ENCODE measurements at regions not wholly inside any gene's neighbourhood (a gene's known extent, or its start where the extent isn't known, plus 50 kb on each side); places are given as distances from the start of the nearest gene placed in this dataset.

DNA sequence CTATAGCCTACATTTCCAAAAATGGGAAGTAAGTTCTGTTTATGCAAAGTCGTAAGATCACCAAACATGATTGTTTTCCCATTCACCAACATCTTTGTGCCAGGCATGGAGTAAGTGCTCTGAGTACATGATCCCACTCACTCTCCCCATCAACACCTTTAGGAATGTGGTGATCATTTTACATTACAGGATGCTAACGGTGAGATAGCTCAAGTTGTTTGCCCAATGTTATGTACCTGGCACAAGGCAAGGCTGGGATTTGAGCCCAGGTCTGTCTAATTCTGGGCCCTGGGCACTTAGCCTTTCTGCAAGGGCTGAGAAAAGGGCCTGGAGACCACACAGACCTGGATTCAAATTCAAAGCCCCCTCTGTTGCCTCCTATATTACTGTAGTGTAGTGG, 581.7 kb upstream of the CFAP20DC start:
- Histone ChIP-seq H3K36me3 (ENCODE audit: control insufficient read depth in 3 of 3, insufficient read depth in 2 of 3, low read depth in 1 of 3, low read length in 3 of 3) (no peaks in the 10 kb centered on the region), H3K4me3 (ENCODE audit: low read depth in 1 of 3, low read length in 3 of 3) (no peak overlapping the region), H3K9me3 (ENCODE audit: control insufficient read depth in 2 of 2, insufficient read depth in 1 of 2, low read depth in 1 of 2, low read length in 1 of 2) (no peaks in the 10 kb centered on the region), H3K27me3 (ENCODE audit: control insufficient read depth in 3 of 3, insufficient read depth in 3 of 3, low read length in 3 of 3) (no peaks in the 10 kb centered on the region), H3K4me1 (ENCODE audit: control insufficient read depth in 3 of 3, insufficient read depth in 2 of 3, low read depth in 1 of 3, low read length in 2 of 3) (no peaks in the 10 kb centered on the region), H3K27ac (ENCODE audit: low read depth in 1 of 3, low read length in 2 of 3) (no peak overlapping the region)
- no peak for DNase-seq
- FAIRE-seq, result no peak
- 83 to 90% (median 89%) methylated on average over 2 of the region's 2 CpGs for WGBS, 3 donors

DNA sequence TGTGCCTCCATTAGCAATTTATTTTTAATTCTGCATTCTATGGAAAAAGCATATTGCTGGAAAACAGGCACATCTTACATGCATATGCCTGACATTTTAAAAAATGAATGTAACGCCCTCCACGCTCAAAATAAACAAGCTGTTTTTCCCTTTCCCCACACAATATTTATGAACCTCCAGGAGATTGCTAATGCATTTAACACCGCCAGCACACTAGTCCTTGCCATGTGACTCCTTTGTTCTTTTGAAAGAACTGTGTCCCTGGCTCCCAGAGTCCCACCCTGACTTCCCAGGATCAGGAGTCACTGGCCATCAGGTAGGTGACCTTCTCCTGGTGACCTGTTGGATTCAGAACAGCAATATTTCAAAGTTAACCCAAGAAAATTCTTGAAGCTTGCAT, 571.2 kb upstream of the CFAP20DC start:
- no peak for FAIRE-seq
- 69 to 78% (median 74%) methylated on average over 3 of the region's 3 CpGs for WGBS, 3 donors

DNA sequence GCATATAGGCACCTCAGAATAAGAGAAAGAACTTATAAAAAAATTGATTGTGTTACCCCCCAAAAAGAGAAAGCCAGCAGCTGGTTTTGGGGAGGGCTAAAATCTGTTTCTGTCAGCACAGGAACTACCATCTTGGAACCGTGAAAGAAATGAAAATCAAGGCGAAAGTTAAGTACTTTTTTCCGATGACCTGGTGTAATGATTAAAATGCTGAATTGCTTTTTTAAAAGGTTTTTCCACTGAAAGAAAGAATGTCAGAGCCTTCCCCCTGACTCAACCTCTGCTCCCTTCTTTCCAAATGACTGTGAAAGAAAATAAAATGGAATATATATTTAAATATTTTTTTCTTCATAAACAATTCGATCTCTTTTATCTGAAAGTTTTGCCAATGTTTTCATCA, 570.5 kb upstream of the CFAP20DC start:
- Histone ChIP-seq H3K4me1 (ENCODE audit: control insufficient read depth in 3 of 3, insufficient read depth in 2 of 3, low read depth in 1 of 3, low read length in 2 of 3) (no peaks in the 10 kb centered on the region), H3K27me3 (ENCODE audit: control insufficient read depth in 3 of 3, insufficient read depth in 3 of 3, low read length in 3 of 3) (no peaks in the 10 kb centered on the region), H3K27ac (ENCODE audit: low read depth in 1 of 3, low read length in 2 of 3) (no peak overlapping the region), H3K36me3 (ENCODE audit: control insufficient read depth in 3 of 3, insufficient read depth in 2 of 3, low read depth in 1 of 3, low read length in 3 of 3) (no peaks in the 10 kb centered on the region), H3K4me3 (ENCODE audit: low read depth in 1 of 3, low read length in 3 of 3) (no peak overlapping the region), H3K9me3 (ENCODE audit: control insufficient read depth in 2 of 2, insufficient read depth in 1 of 2, low read depth in 1 of 2, low read length in 1 of 2) (no peaks in the 10 kb centered on the region)
- 71 to 82% (median 81%) methylated on average over 4 of the region's 4 CpGs for WGBS, 3 donors
- FAIRE-seq (no peak), DNase-seq (no peak)

More for the DNA sequence above, 571.2 kb upstream of the CFAP20DC start:
- Histone ChIP-seq H3K27me3 (ENCODE audit: control insufficient read depth in 3 of 3, insufficient read depth in 3 of 3, low read length in 3 of 3) (no peaks in the 10 kb centered on the region), H3K9me3 (ENCODE audit: control insufficient read depth in 2 of 2, insufficient read depth in 1 of 2, low read depth in 1 of 2, low read length in 1 of 2) (no peaks in the 10 kb centered on the region), H3K36me3 (ENCODE audit: control insufficient read depth in 3 of 3, insufficient read depth in 2 of 3, low read depth in 1 of 3, low read length in 3 of 3) (no peaks in the 10 kb centered on the region), H3K27ac (ENCODE audit: low read depth in 1 of 3, low read length in 2 of 3) (no peak overlapping the region), H3K4me1 (ENCODE audit: control insufficient read depth in 3 of 3, insufficient read depth in 2 of 3, low read depth in 1 of 3, low read length in 2 of 3) (no peaks in the 10 kb centered on the region), H3K4me3 (ENCODE audit: low read depth in 1 of 3, low read length in 3 of 3) (no peak overlapping the region)
- DNase-seq, result no peak

DNA sequence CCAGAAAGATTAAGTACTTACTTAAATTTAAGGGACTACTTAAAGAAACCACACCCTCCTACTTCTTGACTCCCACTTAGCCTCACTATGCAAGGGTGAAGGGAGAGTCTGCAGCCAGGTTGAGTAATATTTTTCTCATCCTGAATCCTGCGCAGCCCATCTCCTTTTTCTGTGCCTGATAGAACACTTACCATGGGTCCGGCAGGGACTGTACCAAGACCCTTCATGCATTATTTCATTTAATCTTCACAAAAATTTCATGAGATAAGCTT, 562.6 kb upstream of the CFAP20DC start:
- H3K27ac ChIP-seq (ENCODE audit: low read depth in 1 of 3, low read length in 2 of 3), result no peak overlapping the region
- DNase-seq (no peak), FAIRE-seq (no peak)
- H3K4me1 ChIP-seq (ENCODE audit: control insufficient read depth in 3 of 3, insufficient read depth in 2 of 3, low read depth in 1 of 3, low read length in 2 of 3), result no peaks in the 10 kb centered on the region
- no peaks in the 10 kb centered on the region for H3K36me3 ChIP-seq (ENCODE audit: control insufficient read depth in 3 of 3, insufficient read depth in 2 of 3, low read depth in 1 of 3, low read length in 3 of 3)
- H3K4me3 ChIP-seq (ENCODE audit: low read depth in 1 of 3, low read length in 3 of 3), result no peak overlapping the region
- H3K27me3 ChIP-seq (ENCODE audit: control insufficient read depth in 3 of 3, insufficient read depth in 3 of 3, low read length in 3 of 3), result no peaks in the 10 kb centered on the region
- 91 to 98% (median 94%) methylated on average over 2 of the region's 2 CpGs for WGBS, 3 donors
- H3K9me3 ChIP-seq (ENCODE audit: control insufficient read depth in 2 of 2, insufficient read depth in 1 of 2, low read depth in 1 of 2, low read length in 1 of 2), result peaks cover 1 to 8% of the 10 kb centered on the region in 2 donors

DNA sequence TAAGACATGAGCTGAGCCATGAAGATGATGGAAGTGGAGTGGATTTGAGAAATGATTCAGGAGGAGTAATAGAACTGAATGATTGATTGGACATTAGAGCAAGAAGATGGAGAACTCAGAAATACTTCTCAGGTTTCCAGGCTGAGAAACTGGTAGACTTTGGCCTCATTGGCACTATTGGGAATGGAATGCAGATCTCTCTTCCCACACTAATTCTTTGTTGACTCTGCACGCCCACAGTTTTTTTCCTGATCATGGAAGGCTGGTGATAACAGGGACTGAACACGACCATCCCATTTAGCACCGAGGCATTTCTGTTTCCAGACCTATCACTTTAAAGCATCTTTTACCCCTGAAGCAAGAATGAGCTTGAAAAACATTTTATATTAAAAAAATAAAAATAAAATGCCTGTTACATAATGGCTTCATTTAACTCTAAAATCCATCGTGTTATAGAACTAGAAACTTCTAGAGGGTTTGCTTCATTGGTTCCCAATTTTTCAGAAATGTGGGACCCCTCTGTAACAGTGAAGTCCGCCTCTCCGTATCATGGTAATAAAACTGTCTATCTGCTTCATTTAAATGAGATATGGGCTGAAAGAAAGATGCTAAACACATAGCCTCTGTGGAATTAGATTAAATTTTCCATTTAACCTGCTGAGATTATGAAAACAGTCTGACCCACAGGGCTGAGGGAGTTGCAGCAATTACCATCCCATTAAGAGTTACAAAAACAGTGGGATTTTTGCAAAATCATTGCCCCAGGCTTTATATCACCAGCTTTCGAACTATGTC, 562.0 kb upstream of the CFAP20DC start:
- H3K4me3 ChIP-seq (ENCODE audit: low read depth in 1 of 3, low read length in 3 of 3), result no peak overlapping the region
- no peaks in the 10 kb centered on the region for H3K4me1 ChIP-seq (ENCODE audit: control insufficient read depth in 3 of 3, insufficient read depth in 2 of 3, low read depth in 1 of 3, low read length in 2 of 3)
- no peaks in the 10 kb centered on the region for H3K36me3 ChIP-seq (ENCODE audit: control insufficient read depth in 3 of 3, insufficient read depth in 2 of 3, low read depth in 1 of 3, low read length in 3 of 3)
- peak in 1 of 2 donors; percentile 5 for DNase-seq
- peaks cover 1 to 8% of the 10 kb centered on the region in 2 donors for H3K9me3 ChIP-seq (ENCODE audit: control insufficient read depth in 2 of 2, insufficient read depth in 1 of 2, low read depth in 1 of 2, low read length in 1 of 2)
- FAIRE-seq, result no peak
- no peaks in the 10 kb centered on the region for H3K27me3 ChIP-seq (ENCODE audit: control insufficient read depth in 3 of 3, insufficient read depth in 3 of 3, low read length in 3 of 3)
- no peak overlapping the region for H3K27ac ChIP-seq (ENCODE audit: low read depth in 1 of 3, low read length in 2 of 3)
- WGBS, 3 donors, result 55 to 76% (median 61%) methylated on average over 7 of the region's 7 CpGs

DNA sequence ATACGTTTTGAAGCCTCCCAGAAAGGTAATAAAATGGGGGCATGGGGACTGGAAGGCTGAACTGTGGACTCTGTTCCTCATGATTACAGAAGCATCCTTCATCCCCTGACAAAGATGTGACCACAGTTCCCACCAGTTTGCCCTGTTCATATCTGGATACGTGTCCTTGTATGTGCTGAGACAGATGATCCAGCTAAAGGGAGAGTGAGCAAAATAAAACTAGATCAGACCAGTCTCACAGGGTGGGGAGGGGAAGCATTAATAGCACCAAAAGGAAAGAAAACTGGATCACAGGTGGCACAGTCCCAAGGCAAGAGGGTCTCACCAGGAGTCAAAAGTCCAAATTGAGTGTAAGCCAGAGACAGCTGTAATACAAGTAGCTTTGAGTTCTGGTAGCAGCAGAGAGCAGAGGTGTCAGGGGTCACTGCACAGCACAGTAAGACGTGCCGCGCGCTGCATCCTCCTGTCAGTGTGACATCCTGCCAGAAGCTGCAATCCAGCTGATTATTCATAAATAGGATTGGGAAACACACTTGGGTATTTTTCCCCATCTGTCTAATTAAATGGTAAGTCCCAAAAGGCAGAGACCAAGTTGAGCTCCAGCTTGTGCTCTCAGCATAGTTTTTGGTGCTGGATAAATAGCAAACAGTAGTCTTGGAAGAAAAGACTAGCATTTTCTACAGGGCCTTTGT, 560.0 kb upstream of the CFAP20DC start:
- 61 to 81% (median 70%) methylated on average over 6 of the region's 6 CpGs for WGBS, 3 donors
- Histone ChIP-seq H3K9me3 (ENCODE audit: control insufficient read depth in 2 of 2, insufficient read depth in 1 of 2, low read depth in 1 of 2, low read length in 1 of 2) (peaks cover 1 to 8% of the 10 kb centered on the region in 2 donors), H3K27me3 (ENCODE audit: control insufficient read depth in 3 of 3, insufficient read depth in 3 of 3, low read length in 3 of 3) (no peaks in the 10 kb centered on the region), H3K4me3 (ENCODE audit: low read depth in 1 of 3, low read length in 3 of 3) (no peak overlapping the region), H3K4me1 (ENCODE audit: control insufficient read depth in 3 of 3, insufficient read depth in 2 of 3, low read depth in 1 of 3, low read length in 2 of 3) (no peaks in the 10 kb centered on the region), H3K36me3 (ENCODE audit: control insufficient read depth in 3 of 3, insufficient read depth in 2 of 3, low read depth in 1 of 3, low read length in 3 of 3) (no peaks in the 10 kb centered on the region), H3K27ac (ENCODE audit: low read depth in 1 of 3, low read length in 2 of 3) (peak overlapping the region in 1 of 3 donors; percentile 14)
- FAIRE-seq (no peak), DNase-seq (peak in 1 of 2 donors; percentile 10)

DNA sequence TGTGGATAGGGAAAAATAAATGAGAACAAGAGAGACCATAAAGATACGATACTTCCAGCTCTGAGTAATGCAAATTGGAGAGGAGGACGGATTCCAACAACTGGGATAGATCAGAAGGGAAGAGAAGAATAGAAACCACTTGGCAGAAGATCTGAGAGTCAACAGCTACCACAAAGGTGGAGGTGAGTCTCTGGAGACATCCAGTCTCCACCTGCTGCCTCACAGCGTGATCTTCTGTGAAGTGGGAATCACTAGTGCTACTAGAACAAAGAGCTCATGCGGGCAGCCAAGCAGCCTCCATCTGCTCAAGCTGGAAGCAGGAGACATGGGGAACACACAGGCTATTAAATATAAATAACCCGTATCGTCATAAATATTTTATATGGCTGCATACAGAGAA, 558.5 kb upstream of the CFAP20DC start:
- H3K4me1 ChIP-seq (ENCODE audit: control insufficient read depth in 3 of 3, insufficient read depth in 2 of 3, low read depth in 1 of 3, low read length in 2 of 3), result no peaks in the 10 kb centered on the region
- no peak for DNase-seq
- FAIRE-seq, result no peak
- H3K27ac ChIP-seq (ENCODE audit: low read depth in 1 of 3, low read length in 2 of 3), result no peak overlapping the region
- H3K4me3 ChIP-seq (ENCODE audit: low read depth in 1 of 3, low read length in 3 of 3), result no peak overlapping the region
- WGBS, 3 donors, result 79 to 92% (median 89%) methylated on average over 6 of the region's 6 CpGs
- H3K27me3 ChIP-seq (ENCODE audit: control insufficient read depth in 3 of 3, insufficient read depth in 3 of 3, low read length in 3 of 3), result no peaks in the 10 kb centered on the region
- peaks cover 1 to 2% of the 10 kb centered on the region in 2 donors for H3K9me3 ChIP-seq (ENCODE audit: control insufficient read depth in 2 of 2, insufficient read depth in 1 of 2, low read depth in 1 of 2, low read length in 1 of 2)
- H3K36me3 ChIP-seq (ENCODE audit: control insufficient read depth in 3 of 3, insufficient read depth in 2 of 3, low read depth in 1 of 3, low read length in 3 of 3), result no peaks in the 10 kb centered on the region

DNA sequence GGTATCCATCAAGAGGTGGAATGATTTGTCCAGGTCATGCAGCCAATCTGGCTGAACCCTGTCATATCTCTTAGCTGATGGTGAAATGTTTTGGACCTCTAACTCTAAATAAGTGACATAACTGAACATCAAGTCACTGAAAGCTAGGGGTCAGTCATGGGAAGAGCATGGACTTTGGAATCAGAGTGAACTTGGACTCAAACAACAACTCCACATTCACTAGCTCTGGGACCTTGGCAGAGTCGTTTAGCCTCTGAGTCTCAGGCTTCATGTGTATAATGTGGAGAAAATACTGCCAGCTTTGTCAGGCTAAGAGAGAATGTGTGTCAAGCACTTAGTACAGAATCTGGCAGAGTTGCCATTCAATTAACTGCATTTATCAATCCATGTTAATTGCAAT, 557.8 kb upstream of the CFAP20DC start:
- WGBS, 3 donors, result 13 to 27% (median 27%) methylated on average over 1 of the region's 1 CpG
- FAIRE-seq (no peak), DNase-seq (peak; percentile 2 to 16)
- Histone ChIP-seq H3K27me3 (ENCODE audit: control insufficient read depth in 3 of 3, insufficient read depth in 3 of 3, low read length in 3 of 3) (no peaks in the 10 kb centered on the region), H3K36me3 (ENCODE audit: control insufficient read depth in 3 of 3, insufficient read depth in 2 of 3, low read depth in 1 of 3, low read length in 3 of 3) (no peaks in the 10 kb centered on the region), H3K4me3 (ENCODE audit: low read depth in 1 of 3, low read length in 3 of 3) (no peak overlapping the region), H3K9me3 (ENCODE audit: control insufficient read depth in 2 of 2, insufficient read depth in 1 of 2, low read depth in 1 of 2, low read length in 1 of 2) (no peaks in the 10 kb centered on the region), H3K27ac (ENCODE audit: low read depth in 1 of 3, low read length in 2 of 3) (no peak overlapping the region), H3K4me1 (ENCODE audit: control insufficient read depth in 3 of 3, insufficient read depth in 2 of 3, low read depth in 1 of 3, low read length in 2 of 3) (no peaks in the 10 kb centered on the region)

All from small intestine (tissue), 7 donors.